ENCODE measurements at regions not wholly inside any gene's neighbourhood (a gene's known extent, or its start where the extent isn't known, plus 50 kb on each side); places are given as distances from the start of the nearest gene placed in this dataset.

- TF ChIP-seq REST (IDR thresholded peaks at IDR 0.05; ENCODE audit: unreplicated experiment) (no peak), JUNB (IDR thresholded peaks at IDR 0.05; ENCODE audit: unreplicated experiment) (no peak), ETS1 (IDR thresholded peaks at IDR 0.05) (no peak), CTCF (conservative IDR thresholded peaks at IDR 0.05; ENCODE audit: low read depth in 2 of 2) (peak in 1 of 2 experiments; percentile 37; a peak in 2 of 4 replicates), NANOG (IDR thresholded peaks at IDR 0.05; ENCODE audit: borderline replicate concordance) (no peak), EZH2 (IDR thresholded peaks at IDR 0.05; ENCODE audit: low read depth, unreplicated experiment) (no peak), STAT1 (IDR thresholded peaks at IDR 0.05; ENCODE audit: unreplicated experiment) (no peak)
Observed at GRCh38 chr11:19428206-19429002, 187.7 kb upstream of the E2F8 start (continued).

GRCh38 chr11:19426756-19427403, 186.1 kb upstream of the E2F8 start:
- DNase-seq (ENCODE audit: low spot score) (no peak), ATAC-seq (no peak)
- Histone ChIP-seq H3K27ac (ENCODE audit: low read depth) (no peak overlapping the region), H3K4me2 (no peak overlapping the region), H3K4me3 (no peak overlapping the region), H3K79me2 (replicated peaks; ENCODE audit: insufficient read depth) (no peaks in the 10 kb centered on the region), H3K9me2 (ENCODE audit: insufficient read depth) (no peaks in the 10 kb centered on the region), H4K20me1 (replicated peaks; ENCODE audit: insufficient read depth) (0 out of 2 replicates have a peak, but pooled peaks cover 3% of the 10 kb centered on the region), H3K4me1 (ENCODE audit: insufficient read depth) (peaks cover 11% of the 10 kb centered on the region), H3K27me3 (ENCODE audit: insufficient read depth) (no peaks in the 10 kb centered on the region), H2AFZ (peak overlapping the region; percentile 66), H3K36me3 (ENCODE audit: insufficient read depth) (no peaks in the 10 kb centered on the region), H3F3A (replicated peaks; ENCODE audit: low read depth) (no peaks in the 10 kb centered on the region)
- peaks cover 2% of the 10 kb centered on the region for H3K27me3 Mint-ChIP-seq (ENCODE audit: insufficient read depth, low read depth, poor library complexity)
- H3K4me3 Mint-ChIP-seq, result no peak overlapping the region
- no peak overlapping the region for H3K27ac Mint-ChIP-seq
- H3K36me3 Mint-ChIP-seq (ENCODE audit: low read depth), result no peaks in the 10 kb centered on the region
- H3K4me1 Mint-ChIP-seq, result peaks cover 18% of the 10 kb centered on the region
- no peaks in the 10 kb centered on the region for H3K9me3 Mint-ChIP-seq
- TF ChIP-seq ZNF462 (CRISPR knock-in tag; IDR thresholded peaks at IDR 0.05), result no peak
